WTC11 (cell line): ENCODE measurements at regions not wholly inside any gene's neighbourhood (a gene's known extent, or its start where the extent isn't known, plus 50 kb on each side); places are given as distances from the start of the nearest gene placed in this dataset.

Experiments
- ATAC-seq: fragments of 200-7000 bp; cut with Tn5 transposase; 2 replicates; pipeline ENCODE4 v1.10.0; 2021; ENCODE audit warnings: mild to moderate bottlenecking, moderate library complexity
- CTCF ChIA-PET: fragments of 300-600 bp; sonication (Branson Sonifier 250); formaldehyde crosslinking; loops from one replicate; lab custom pipeline; 2021; ENCODE audit warnings: antibody characterized with exemption; lab: Charles Lee
- POLR2A ChIA-PET: fragments of 350-600 bp; sonication (Branson Sonifier 250); formaldehyde crosslinking; loops from one replicate; lab custom pipeline; 2021; ENCODE audit warnings: antibody characterized with exemption; lab: Charles Lee
- DNase-seq: peaks from one replicate; pipeline ENCODE4 v3.0.0; 2021; ENCODE audit warnings: low spot score
- H3K27ac Mint-ChIP-seq: 2 replicates; pipeline ENCODE4 v1.8.0; 2021; ENCODE audit warnings: mixed read lengths
- H3K27me3 Mint-ChIP-seq: 2 replicates; pipeline ENCODE4 v1.8.0; 2021; ENCODE audit warnings: low read depth, mild to moderate bottlenecking, moderate library complexity, mixed read lengths
- H3K36me3 Mint-ChIP-seq: 2 replicates; pipeline ENCODE4 v1.8.0; 2021; ENCODE audit warnings: mixed read lengths
- H3K4me1 Mint-ChIP-seq: 2 replicates; pipeline ENCODE4 v1.8.0; 2022; ENCODE audit warnings: mixed read lengths
- H3K4me3 Mint-ChIP-seq: 2 replicates; pipeline ENCODE4 v1.8.0; 2021; ENCODE audit warnings: mild to moderate bottlenecking, moderate library complexity, mixed read lengths
- H3K9me3 Mint-ChIP-seq: 2 replicates; pipeline ENCODE4 v1.8.0; 2021; ENCODE audit warnings: mixed read lengths
- FOXK1 ChIP-seq: sonication (generic); formaldehyde crosslinking; IDR thresholded peaks from 2 replicates; pipeline ENCODE4 v1.8.0; 2022; ENCODE audit warnings: mild to moderate bottlenecking, moderate library complexity, missing genetic modification reagents
- GABPB1 ChIP-seq: sonication (generic); formaldehyde crosslinking; IDR thresholded peaks from 2 replicates; pipeline ENCODE4 v1.8.1; 2023; ENCODE audit warnings: mild to moderate bottlenecking, missing genetic modification reagents
- NFYB ChIP-seq: sonication (generic); formaldehyde crosslinking; conservative IDR thresholded peaks from 2 replicates; pipeline ENCODE4 v1.8.0; 2022; ENCODE audit warnings: low read depth, missing genetic modification reagents
- RELA ChIP-seq: sonication (generic); formaldehyde crosslinking; IDR thresholded peaks from 2 replicates; pipeline ENCODE4 v1.8.1; 2022; ENCODE audit warnings: missing genetic modification reagents, mild to moderate bottlenecking, borderline replicate concordance
- SMAD3 ChIP-seq: sonication (generic); formaldehyde crosslinking; IDR thresholded peaks from 2 replicates; pipeline ENCODE4 v1.8.0; 2022; ENCODE audit warnings: missing genetic modification reagents, mild to moderate bottlenecking, borderline replicate concordance
- SP1 ChIP-seq: sonication (generic); formaldehyde crosslinking; conservative IDR thresholded peaks from 2 replicates; pipeline ENCODE4 v1.8.1; 2022; ENCODE audit warnings: missing genetic modification reagents
- TCF7 ChIP-seq: sonication (generic); formaldehyde crosslinking; IDR thresholded peaks from 2 replicates; pipeline ENCODE4 v1.8.0; 2022; ENCODE audit warnings: mild to moderate bottlenecking, low read depth, missing genetic modification reagents, moderate library complexity
- ZNF219 ChIP-seq: sonication (generic); formaldehyde crosslinking; IDR thresholded peaks from 2 replicates; pipeline ENCODE4 v1.8.0; 2023; ENCODE audit warnings: missing genetic modification reagents, mild to moderate bottlenecking, borderline replicate concordance
- ZNF263 ChIP-seq: sonication (generic); formaldehyde crosslinking; IDR thresholded peaks from 2 replicates; pipeline ENCODE4 v1.8.1; 2022; ENCODE audit warnings: low read depth, mild to moderate bottlenecking, moderate library complexity, missing genetic modification reagents
- ZNF396 ChIP-seq: fragments of 250-450 bp; sonication (Bioruptor Pico); IDR thresholded peaks from 2 replicates; pipeline ENCODE4 v1.8.0; 2021; ENCODE audit warnings: mild to moderate bottlenecking, moderate library complexity, borderline replicate concordance
- TF ChIP-seq, protein P1 (sequence below): sonication (generic); formaldehyde crosslinking; IDR thresholded peaks from 2 replicates; pipeline ENCODE4 v1.8.1; 2022; ENCODE audit warnings: mild to moderate bottlenecking, moderate library complexity, missing genetic modification reagents
- TF ChIP-seq, protein P2 (sequence below): sonication (generic); formaldehyde crosslinking; IDR thresholded peaks from 2 replicates; pipeline ENCODE4 v1.8.0; 2022; ENCODE audit warnings: mild to moderate bottlenecking, missing genetic modification reagents
- TF ChIP-seq, protein P3 (sequence below): sonication (generic); formaldehyde crosslinking; IDR thresholded peaks from 2 replicates; pipeline ENCODE4 v1.8.1; 2023; ENCODE audit warnings: mild to moderate bottlenecking, moderate library complexity, missing genetic modification reagents
- TF ChIP-seq, protein P4 (sequence below): fragments of 250-450 bp; sonication (Bioruptor Pico); IDR thresholded peaks from 2 replicates; pipeline ENCODE4 v1.9.0; 2021; ENCODE audit warnings: moderate library complexity, mild to moderate bottlenecking, inconsistent platforms, borderline replicate concordance
- TF ChIP-seq, protein P5 (sequence below): sonication (generic); formaldehyde crosslinking; IDR thresholded peaks from 2 replicates; pipeline ENCODE4 v1.8.0; 2022; ENCODE audit warnings: missing genetic modification reagents
- TF ChIP-seq, protein P6 (sequence below): sonication (generic); formaldehyde crosslinking; IDR thresholded peaks from 2 replicates; pipeline ENCODE4 v1.8.0; 2023; ENCODE audit warnings: missing genetic modification reagents, mild to moderate bottlenecking, borderline replicate concordance

DNA sequence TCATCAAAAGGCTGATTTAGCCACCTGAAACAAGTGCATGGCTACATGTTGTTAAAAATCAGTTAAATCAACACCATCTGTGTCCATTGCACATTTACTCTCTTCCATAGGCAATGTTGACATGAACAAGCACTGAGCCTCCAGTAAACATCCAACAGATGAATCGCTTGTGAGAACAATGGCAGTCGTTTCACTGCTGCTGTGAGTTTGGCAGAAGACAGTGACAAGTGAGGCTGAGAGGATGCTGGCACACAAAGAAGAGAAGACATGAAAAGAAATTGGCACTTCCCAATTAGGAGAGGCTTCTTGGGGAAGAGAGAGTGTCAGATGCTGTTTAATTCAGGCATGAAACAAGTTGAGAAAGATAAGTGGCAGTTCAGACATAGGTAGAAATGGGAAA lies 227.4 kb upstream of the STT3B start:
- Mint-ChIP-seq H3K4me1 (no peaks in the 10 kb centered on the region), H3K27me3 (no peaks in the 10 kb centered on the region), H3K9me3 (no peaks in the 10 kb centered on the region; the same call in 1 of the 2 replicates), H3K4me3 (no peak overlapping the region), H3K36me3 (no peaks in the 10 kb centered on the region), H3K27ac (no peak overlapping the region)
- no peak for ATAC-seq
- no peak for DNase-seq
- ChIA-PET CTCF (no interaction called here), POLR2A (no interaction called here)
- no peak for TF ChIP-seq TCF7 (CRISPR knock-in tag)
- TF ChIP-seq ZNF219 (CRISPR knock-in tag), result no peak
- TF ChIP-seq, protein P1, sequence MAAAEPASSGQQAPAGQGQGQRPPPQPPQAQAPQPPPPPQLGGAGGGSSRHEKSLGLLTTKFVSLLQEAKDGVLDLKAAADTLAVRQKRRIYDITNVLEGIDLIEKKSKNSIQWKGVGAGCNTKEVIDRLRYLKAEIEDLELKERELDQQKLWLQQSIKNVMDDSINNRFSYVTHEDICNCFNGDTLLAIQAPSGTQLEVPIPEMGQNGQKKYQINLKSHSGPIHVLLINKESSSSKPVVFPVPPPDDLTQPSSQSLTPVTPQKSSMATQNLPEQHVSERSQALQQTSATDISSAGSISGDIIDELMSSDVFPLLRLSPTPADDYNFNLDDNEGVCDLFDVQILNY (CRISPR knock-in tag), result no peak
- TF ChIP-seq ZNF396 (CRISPR knock-in tag), result no peak
- TF ChIP-seq, protein P2, sequence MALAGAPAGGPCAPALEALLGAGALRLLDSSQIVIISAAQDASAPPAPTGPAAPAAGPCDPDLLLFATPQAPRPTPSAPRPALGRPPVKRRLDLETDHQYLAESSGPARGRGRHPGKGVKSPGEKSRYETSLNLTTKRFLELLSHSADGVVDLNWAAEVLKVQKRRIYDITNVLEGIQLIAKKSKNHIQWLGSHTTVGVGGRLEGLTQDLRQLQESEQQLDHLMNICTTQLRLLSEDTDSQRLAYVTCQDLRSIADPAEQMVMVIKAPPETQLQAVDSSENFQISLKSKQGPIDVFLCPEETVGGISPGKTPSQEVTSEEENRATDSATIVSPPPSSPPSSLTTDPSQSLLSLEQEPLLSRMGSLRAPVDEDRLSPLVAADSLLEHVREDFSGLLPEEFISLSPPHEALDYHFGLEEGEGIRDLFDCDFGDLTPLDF (CRISPR knock-in tag), result no peak
- TF ChIP-seq, protein P3, sequence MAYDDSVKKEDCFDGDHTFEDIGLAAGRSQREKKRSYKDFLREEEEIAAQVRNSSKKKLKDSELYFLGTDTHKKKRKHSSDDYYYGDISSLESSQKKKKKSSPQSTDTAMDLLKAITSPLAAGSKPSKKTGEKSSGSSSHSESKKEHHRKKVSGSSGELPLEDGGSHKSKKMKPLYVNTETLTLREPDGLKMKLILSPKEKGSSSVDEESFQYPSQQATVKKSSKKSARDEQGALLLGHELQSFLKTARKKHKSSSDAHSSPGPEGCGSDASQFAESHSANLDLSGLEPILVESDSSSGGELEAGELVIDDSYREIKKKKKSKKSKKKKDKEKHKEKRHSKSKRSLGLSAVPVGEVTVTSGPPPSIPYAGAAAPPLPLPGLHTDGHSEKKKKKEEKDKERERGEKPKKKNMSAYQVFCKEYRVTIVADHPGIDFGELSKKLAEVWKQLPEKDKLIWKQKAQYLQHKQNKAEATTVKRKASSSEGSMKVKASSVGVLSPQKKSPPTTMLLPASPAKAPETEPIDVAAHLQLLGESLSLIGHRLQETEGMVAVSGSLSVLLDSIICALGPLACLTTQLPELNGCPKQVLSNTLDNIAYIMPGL (CRISPR knock-in tag), result no peak
- TF ChIP-seq SP1 (CRISPR knock-in tag), result no peak
- TF ChIP-seq FOXK1, result no peak
- no peak for TF ChIP-seq ZNF263 (CRISPR knock-in tag)
- TF ChIP-seq RELA, result no peak
- TF ChIP-seq SMAD3 (CRISPR knock-in tag), result no peak
- TF ChIP-seq GABPB1 (CRISPR knock-in tag), result no peak
- TF ChIP-seq, protein P4, sequence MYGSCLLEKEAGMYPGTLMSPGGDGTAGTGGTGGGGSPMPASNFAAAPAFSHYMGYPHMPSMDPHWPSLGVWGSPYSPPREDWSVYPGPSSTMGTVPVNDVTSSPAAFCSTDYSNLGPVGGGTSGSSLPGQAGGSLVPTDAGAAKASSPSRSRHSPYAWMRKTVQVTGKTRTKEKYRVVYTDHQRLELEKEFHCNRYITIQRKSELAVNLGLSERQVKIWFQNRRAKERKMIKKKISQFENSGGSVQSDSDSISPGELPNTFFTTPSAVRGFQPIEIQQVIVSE (CRISPR knock-in tag), result no peak
- TF ChIP-seq NFYB (CRISPR knock-in tag), result no peak
- TF ChIP-seq, protein P5, sequence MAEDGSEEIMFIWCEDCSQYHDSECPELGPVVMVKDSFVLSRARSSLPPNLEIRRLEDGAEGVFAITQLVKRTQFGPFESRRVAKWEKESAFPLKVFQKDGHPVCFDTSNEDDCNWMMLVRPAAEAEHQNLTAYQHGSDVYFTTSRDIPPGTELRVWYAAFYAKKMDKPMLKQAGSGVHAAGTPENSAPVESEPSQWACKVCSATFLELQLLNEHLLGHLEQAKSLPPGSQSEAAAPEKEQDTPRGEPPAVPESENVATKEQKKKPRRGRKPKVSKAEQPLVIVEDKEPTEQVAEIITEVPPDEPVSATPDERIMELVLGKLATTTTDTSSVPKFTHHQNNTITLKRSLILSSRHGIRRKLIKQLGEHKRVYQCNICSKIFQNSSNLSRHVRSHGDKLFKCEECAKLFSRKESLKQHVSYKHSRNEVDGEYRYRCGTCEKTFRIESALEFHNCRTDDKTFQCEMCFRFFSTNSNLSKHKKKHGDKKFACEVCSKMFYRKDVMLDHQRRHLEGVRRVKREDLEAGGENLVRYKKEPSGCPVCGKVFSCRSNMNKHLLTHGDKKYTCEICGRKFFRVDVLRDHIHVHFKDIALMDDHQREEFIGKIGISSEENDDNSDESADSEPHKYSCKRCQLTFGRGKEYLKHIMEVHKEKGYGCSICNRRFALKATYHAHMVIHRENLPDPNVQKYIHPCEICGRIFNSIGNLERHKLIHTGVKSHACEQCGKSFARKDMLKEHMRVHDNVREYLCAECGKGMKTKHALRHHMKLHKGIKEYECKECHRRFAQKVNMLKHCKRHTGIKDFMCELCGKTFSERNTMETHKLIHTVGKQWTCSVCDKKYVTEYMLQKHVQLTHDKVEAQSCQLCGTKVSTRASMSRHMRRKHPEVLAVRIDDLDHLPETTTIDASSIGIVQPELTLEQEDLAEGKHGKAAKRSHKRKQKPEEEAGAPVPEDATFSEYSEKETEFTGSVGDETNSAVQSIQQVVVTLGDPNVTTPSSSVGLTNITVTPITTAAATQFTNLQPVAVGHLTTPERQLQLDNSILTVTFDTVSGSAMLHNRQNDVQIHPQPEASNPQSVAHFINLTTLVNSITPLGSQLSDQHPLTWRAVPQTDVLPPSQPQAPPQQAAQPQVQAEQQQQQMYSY, result no peak

DNA sequence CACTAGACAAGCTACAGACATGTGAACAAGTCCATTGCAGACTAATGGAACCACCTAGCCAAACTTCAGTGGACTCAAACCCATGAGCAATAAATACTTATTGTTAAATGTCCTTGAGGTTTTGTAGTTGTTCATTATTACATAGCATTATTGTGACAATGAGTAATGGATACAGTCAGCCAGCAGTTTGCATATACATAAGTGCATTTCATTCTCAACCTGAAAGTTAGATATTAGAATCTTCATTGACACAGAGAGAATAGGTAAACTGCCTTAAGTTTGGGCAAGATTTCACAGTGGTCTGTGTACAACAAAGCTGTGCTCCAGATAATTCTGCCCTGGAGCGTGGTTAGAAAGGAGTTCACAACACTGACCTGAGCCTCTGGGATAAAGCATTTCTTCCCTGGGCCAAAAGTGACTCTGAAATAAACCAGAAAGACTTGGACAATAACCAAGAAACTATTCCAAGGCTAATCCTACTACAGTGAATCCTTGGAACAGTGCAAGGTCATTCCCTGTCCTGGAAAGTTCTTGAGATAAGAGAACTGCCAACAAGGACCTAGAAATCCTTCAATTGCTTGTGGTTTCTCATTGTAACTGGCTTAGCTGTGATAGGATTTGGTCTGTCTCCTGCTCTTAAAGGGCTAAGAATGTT lies 225.5 kb upstream of the STT3B start:
- Mint-ChIP-seq H3K27ac (no peak overlapping the region), H3K36me3 (no peaks in the 10 kb centered on the region), H3K27me3 (no peaks in the 10 kb centered on the region), H3K9me3 (peaks cover 4% of the 10 kb centered on the region; the same call in 1 of the 2 replicates), H3K4me1 (0 out of 2 replicates have a peak, but pooled peaks cover 3% of the 10 kb centered on the region), H3K4me3 (no peak overlapping the region)
- TF ChIP-seq, protein P4 (CRISPR knock-in tag), result no peak
- TF ChIP-seq, protein P6, sequence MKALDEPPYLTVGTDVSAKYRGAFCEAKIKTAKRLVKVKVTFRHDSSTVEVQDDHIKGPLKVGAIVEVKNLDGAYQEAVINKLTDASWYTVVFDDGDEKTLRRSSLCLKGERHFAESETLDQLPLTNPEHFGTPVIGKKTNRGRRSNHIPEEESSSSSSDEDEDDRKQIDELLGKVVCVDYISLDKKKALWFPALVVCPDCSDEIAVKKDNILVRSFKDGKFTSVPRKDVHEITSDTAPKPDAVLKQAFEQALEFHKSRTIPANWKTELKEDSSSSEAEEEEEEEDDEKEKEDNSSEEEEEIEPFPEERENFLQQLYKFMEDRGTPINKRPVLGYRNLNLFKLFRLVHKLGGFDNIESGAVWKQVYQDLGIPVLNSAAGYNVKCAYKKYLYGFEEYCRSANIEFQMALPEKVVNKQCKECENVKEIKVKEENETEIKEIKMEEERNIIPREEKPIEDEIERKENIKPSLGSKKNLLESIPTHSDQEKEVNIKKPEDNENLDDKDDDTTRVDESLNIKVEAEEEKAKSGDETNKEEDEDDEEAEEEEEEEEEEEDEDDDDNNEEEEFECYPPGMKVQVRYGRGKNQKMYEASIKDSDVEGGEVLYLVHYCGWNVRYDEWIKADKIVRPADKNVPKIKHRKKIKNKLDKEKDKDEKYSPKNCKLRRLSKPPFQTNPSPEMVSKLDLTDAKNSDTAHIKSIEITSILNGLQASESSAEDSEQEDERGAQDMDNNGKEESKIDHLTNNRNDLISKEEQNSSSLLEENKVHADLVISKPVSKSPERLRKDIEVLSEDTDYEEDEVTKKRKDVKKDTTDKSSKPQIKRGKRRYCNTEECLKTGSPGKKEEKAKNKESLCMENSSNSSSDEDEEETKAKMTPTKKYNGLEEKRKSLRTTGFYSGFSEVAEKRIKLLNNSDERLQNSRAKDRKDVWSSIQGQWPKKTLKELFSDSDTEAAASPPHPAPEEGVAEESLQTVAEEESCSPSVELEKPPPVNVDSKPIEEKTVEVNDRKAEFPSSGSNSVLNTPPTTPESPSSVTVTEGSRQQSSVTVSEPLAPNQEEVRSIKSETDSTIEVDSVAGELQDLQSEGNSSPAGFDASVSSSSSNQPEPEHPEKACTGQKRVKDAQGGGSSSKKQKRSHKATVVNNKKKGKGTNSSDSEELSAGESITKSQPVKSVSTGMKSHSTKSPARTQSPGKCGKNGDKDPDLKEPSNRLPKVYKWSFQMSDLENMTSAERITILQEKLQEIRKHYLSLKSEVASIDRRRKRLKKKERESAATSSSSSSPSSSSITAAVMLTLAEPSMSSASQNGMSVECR (CRISPR knock-in tag), result no peak
- ATAC-seq, result no peak
- no peak for DNase-seq
- CTCF ChIA-PET, result no interaction called here
- POLR2A ChIA-PET, result interaction anchor here (0.6 kb wide), 1 partner anchor 850 kb away, joined by 3 read pairs; no protein-coding TSS in a partner anchor
